ENCODE measurements at regions not wholly inside any gene's neighbourhood (a gene's known extent, or its start where the extent isn't known, plus 50 kb on each side); places are given as distances from the start of the nearest gene placed in this dataset.

DNA sequence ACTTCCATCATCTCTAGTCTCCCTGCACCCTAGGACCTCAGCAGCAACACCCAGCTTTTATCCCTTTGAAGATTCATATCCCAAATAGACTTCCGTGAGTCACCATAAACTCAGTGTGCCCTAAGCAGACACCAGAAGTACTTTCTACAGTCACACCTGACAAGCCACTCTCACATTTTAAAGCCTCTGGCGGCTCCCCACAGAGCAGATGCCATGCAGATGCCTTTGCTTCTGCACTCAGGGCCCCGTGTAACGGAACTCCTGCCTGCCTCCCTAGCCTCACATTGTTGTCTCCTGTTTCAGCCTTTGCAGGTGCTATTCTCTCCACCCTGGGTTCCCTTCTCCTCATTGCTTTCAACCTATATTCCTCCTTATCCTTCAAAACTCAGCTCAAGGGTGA is 155.5 kb upstream of the SLC24A5 start:
- no peaks in the 10 kb centered on the region for H3K4me1 ChIP-seq (ENCODE audit: control insufficient read depth, insufficient read depth, low read length)
- DNase-seq (ENCODE audit: low read depth, low spot score), result no peak
- H3K27ac ChIP-seq (ENCODE audit: low read length), result no peak overlapping the region
- H3K27me3 ChIP-seq (ENCODE audit: control insufficient read depth, insufficient read depth, low read length), result no peaks in the 10 kb centered on the region
- no peaks in the 10 kb centered on the region for H3K36me3 ChIP-seq (ENCODE audit: control insufficient read depth, insufficient read depth, low read length)
- H3K9me3 ChIP-seq (ENCODE audit: control insufficient read depth, insufficient read depth, low read length), result no peaks in the 10 kb centered on the region
- WGBS (ENCODE audit: insufficient coverage, insufficient read length), result no CpG with 5 or more reads among the region's 4 CpGs
- no peak overlapping the region for H3K4me3 ChIP-seq (ENCODE audit: low read length)

DNA sequence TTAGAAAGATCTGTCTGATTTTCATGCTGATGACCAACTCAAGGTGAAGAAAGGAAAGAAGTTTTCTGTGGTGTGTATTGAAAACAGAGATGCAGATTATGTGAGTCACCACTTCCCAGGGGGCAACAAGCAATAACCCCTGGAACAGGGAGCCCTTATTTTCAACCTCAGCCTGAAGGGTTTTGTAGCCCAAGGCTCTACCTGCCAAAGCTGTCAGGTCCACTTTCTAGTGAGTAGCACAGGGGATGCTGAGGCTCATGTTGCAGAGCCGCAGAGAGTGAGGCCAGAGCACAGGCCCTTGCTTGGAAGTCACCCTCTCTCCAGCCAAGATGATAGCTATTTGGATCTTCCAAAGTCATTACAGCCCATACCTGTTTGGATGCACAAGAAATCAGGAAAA is 152.2 kb upstream of the SLC24A5 start:
- Histone ChIP-seq H3K27ac (ENCODE audit: low read length) (no peak overlapping the region), H3K4me3 (ENCODE audit: low read length) (no peak overlapping the region), H3K36me3 (ENCODE audit: control insufficient read depth, insufficient read depth, low read length) (no peaks in the 10 kb centered on the region), H3K27me3 (ENCODE audit: control insufficient read depth, insufficient read depth, low read length) (no peaks in the 10 kb centered on the region), H3K4me1 (ENCODE audit: control insufficient read depth, insufficient read depth, low read length) (no peaks in the 10 kb centered on the region), H3K9me3 (ENCODE audit: control insufficient read depth, insufficient read depth, low read length) (no peaks in the 10 kb centered on the region)
- DNase-seq (ENCODE audit: low read depth, low spot score), result no peak
- WGBS (ENCODE audit: insufficient coverage, insufficient read length), result no CpG with 5 or more reads among the region's 1 CpG

DNA sequence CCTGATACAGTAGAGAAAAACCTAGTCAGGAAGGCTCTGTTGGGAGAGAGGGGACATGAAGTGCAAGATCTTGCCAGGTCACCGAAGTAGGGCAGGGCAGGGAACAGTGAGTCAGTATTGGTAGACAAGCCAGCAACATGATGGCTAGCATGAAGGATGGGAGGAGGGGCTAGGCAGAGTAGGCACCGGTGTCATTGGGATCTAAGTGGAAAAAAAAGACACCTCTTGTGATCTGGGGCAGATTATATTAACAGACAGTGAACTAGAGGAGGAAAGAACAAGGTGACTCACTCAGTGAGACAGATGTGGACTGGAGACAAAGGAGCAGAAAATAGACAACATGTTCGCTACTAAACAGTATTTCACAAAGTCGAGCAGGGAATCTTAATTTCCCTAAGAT is 149.2 kb upstream of the SLC24A5 start:
- no peaks in the 10 kb centered on the region for H3K9me3 ChIP-seq (ENCODE audit: control insufficient read depth, insufficient read depth, low read length)
- no peaks in the 10 kb centered on the region for H3K36me3 ChIP-seq (ENCODE audit: control insufficient read depth, insufficient read depth, low read length)
- no peak overlapping the region for H3K4me3 ChIP-seq (ENCODE audit: low read length)
- no peaks in the 10 kb centered on the region for H3K27me3 ChIP-seq (ENCODE audit: control insufficient read depth, insufficient read depth, low read length)
- no CpG with 5 or more reads among the region's 4 CpGs for WGBS (ENCODE audit: insufficient coverage, insufficient read length)
- no peak for DNase-seq (ENCODE audit: low read depth, low spot score)
- H3K27ac ChIP-seq (ENCODE audit: low read length), result no peak overlapping the region
- no peaks in the 10 kb centered on the region for H3K4me1 ChIP-seq (ENCODE audit: control insufficient read depth, insufficient read depth, low read length)

DNA sequence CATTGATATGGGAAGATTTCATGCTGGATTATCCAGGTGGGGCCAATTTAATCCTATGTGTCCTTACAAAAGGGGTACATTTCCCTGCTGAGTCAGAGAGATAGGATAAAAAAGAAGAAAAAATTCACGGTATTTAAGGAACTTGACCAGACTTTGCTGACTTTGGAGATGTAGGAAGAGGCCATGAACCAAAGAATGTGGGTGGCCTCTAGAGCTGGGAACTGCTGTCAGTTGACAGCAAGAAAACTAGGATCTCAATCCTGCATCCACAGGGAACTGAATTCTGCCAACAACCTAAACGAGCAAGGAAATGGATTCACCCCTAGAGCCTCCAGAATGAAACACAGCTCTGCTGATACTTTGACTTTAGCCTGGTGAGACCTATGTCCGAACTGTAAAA is 148.1 kb upstream of the SLC24A5 start:
- no peaks in the 10 kb centered on the region for H3K27me3 ChIP-seq (ENCODE audit: control insufficient read depth, insufficient read depth, low read length)
- H3K27ac ChIP-seq (ENCODE audit: low read length), result no peak overlapping the region
- no peaks in the 10 kb centered on the region for H3K36me3 ChIP-seq (ENCODE audit: control insufficient read depth, insufficient read depth, low read length)
- no peaks in the 10 kb centered on the region for H3K4me1 ChIP-seq (ENCODE audit: control insufficient read depth, insufficient read depth, low read length)
- no peak overlapping the region for H3K4me3 ChIP-seq (ENCODE audit: low read length)
- WGBS (ENCODE audit: insufficient coverage, insufficient read length), result no CpG with 5 or more reads among the region's 3 CpGs
- no peak for DNase-seq (ENCODE audit: low read depth, low spot score)
- H3K9me3 ChIP-seq (ENCODE audit: control insufficient read depth, insufficient read depth, low read length), result no peaks in the 10 kb centered on the region

DNA sequence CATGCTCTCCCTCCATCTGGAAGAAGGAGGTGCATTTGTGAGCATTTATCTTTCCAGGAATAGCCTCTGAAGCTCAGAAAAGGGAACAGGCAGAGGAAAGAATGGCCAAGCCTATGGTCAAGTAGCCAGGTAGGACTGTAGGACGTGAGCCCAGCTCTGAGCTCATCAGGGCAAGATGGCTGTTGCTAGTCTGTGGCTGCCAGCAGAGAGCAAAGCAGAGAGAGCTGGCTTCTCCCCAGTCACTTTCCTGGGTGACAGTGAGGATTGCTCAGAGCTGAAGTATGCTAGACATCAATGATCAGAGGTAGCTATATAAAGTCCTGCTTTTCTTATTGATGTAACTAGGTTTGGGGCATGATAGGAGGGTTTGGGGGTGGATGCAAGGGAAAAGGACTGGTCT is 146.1 kb upstream of the SLC24A5 start:
- H3K27me3 ChIP-seq (ENCODE audit: control insufficient read depth, insufficient read depth, low read length), result no peaks in the 10 kb centered on the region
- H3K4me3 ChIP-seq (ENCODE audit: low read length), result no peak overlapping the region
- H3K4me1 ChIP-seq (ENCODE audit: control insufficient read depth, insufficient read depth, low read length), result no peaks in the 10 kb centered on the region
- H3K9me3 ChIP-seq (ENCODE audit: control insufficient read depth, insufficient read depth, low read length), result no peaks in the 10 kb centered on the region
- no peak for DNase-seq (ENCODE audit: low read depth, low spot score)
- WGBS (ENCODE audit: insufficient coverage, insufficient read length), result no CpG with 5 or more reads among the region's 1 CpG
- H3K27ac ChIP-seq (ENCODE audit: low read length), result no peak overlapping the region
- no peaks in the 10 kb centered on the region for H3K36me3 ChIP-seq (ENCODE audit: control insufficient read depth, insufficient read depth, low read length)

DNA sequence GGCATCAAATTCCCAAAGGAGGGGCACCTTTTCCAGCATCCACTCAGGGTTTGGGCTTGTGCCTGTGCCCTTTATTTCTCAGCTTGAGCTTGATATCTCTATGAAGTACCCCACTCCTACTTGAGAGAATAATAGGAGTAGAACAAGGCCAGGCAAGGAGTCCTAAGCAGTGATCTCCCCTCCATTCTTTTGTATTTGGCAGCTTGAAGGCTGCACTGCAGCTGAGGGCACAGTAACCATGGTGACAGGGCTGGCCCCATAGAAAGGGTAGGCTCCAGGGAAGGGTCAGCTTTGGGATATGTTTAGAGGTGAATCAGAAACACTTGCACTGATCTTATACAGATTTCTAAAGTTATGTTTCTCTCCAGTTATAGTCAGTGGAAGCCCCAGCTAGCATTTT is 145.4 kb upstream of the SLC24A5 start:
- H3K4me3 ChIP-seq (ENCODE audit: low read length), result no peak overlapping the region
- no peaks in the 10 kb centered on the region for H3K36me3 ChIP-seq (ENCODE audit: control insufficient read depth, insufficient read depth, low read length)
- DNase-seq (ENCODE audit: low read depth, low spot score), result no peak
- H3K4me1 ChIP-seq (ENCODE audit: control insufficient read depth, insufficient read depth, low read length), result no peaks in the 10 kb centered on the region
- no peaks in the 10 kb centered on the region for H3K9me3 ChIP-seq (ENCODE audit: control insufficient read depth, insufficient read depth, low read length)
- H3K27ac ChIP-seq (ENCODE audit: low read length), result no peak overlapping the region
- no peaks in the 10 kb centered on the region for H3K27me3 ChIP-seq (ENCODE audit: control insufficient read depth, insufficient read depth, low read length)

DNA sequence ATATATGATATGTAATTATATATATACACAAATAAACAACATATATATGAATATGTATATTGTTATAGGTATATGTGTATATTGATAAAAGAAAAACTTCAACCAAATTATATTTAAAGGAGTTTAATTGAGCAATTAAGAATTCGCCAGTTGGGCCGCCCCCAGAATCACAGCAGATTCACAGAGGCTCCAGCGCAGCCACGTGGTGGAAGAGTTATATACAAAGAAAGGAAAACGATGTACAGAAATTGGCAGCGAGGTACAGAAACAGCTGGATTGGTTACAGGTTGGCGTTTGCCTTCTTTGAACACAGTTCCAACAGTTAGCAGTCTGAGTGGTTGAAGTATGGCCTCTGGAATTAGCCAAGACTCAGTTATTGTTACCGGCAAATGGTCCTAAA is 137.3 kb upstream of the SLC24A5 start:
- Histone ChIP-seq H3K27me3 (ENCODE audit: control insufficient read depth, insufficient read depth, low read length) (no peaks in the 10 kb centered on the region), H3K4me1 (ENCODE audit: control insufficient read depth, insufficient read depth, low read length) (no peaks in the 10 kb centered on the region), H3K27ac (ENCODE audit: low read length) (no peak overlapping the region), H3K9me3 (ENCODE audit: control insufficient read depth, insufficient read depth, low read length) (no peaks in the 10 kb centered on the region), H3K36me3 (ENCODE audit: control insufficient read depth, insufficient read depth, low read length) (no peaks in the 10 kb centered on the region), H3K4me3 (ENCODE audit: low read length) (no peak overlapping the region)
- no CpG with 5 or more reads among the region's 8 CpGs for WGBS (ENCODE audit: insufficient coverage, insufficient read length)
- DNase-seq (ENCODE audit: low read depth, low spot score), result no peak

DNA sequence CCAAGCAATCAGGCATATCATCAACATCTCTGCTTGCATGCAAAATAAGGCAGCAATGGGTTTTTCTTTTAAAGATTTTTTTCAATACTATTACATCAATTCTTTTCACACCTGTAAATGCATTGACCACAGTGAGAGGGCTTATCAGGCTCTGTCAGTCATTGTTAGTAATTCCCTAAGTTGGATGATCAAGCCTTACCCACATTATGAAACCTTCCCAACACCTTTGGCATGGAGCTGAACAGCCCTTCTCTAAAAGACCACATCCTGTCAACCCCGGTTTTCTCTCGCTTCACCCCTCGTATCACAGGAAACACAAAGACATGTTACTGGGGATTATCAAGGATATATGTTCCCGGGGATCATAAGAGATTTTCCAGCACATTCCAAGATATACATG is 135.2 kb upstream of the SLC24A5 start:
- Histone ChIP-seq H3K9me3 (ENCODE audit: control insufficient read depth, insufficient read depth, low read length) (no peaks in the 10 kb centered on the region), H3K4me1 (ENCODE audit: control insufficient read depth, insufficient read depth, low read length) (no peaks in the 10 kb centered on the region), H3K27ac (ENCODE audit: low read length) (no peak overlapping the region), H3K4me3 (ENCODE audit: low read length) (no peak overlapping the region), H3K27me3 (ENCODE audit: control insufficient read depth, insufficient read depth, low read length) (no peaks in the 10 kb centered on the region), H3K36me3 (ENCODE audit: control insufficient read depth, insufficient read depth, low read length) (no peaks in the 10 kb centered on the region)
- no peak for DNase-seq (ENCODE audit: low read depth, low spot score)
- WGBS (ENCODE audit: insufficient coverage, insufficient read length), result no CpG with 5 or more reads among the region's 4 CpGs

DNA sequence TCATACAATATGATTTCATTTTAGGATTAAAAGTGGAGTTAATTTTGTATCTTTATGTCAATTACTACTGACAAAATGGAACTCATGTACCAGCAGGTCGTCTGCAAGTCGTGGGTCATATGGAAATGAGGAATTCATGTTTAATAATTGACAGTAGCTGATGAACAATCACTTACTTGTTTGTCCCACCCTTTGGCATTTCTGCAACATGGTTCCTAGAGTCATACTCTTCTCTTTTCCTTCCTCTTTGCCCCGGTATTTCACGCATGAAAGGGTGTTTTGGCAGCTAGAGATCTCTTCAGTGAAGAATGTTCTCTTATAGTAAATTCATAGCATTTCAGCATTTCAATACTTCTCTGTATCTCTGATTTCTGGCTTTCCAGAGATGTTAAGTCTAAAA is 133.3 kb upstream of the SLC24A5 start:
- Histone ChIP-seq H3K27me3 (ENCODE audit: control insufficient read depth, insufficient read depth, low read length) (no peaks in the 10 kb centered on the region), H3K4me1 (ENCODE audit: control insufficient read depth, insufficient read depth, low read length) (no peaks in the 10 kb centered on the region), H3K9me3 (ENCODE audit: control insufficient read depth, insufficient read depth, low read length) (no peaks in the 10 kb centered on the region), H3K36me3 (ENCODE audit: control insufficient read depth, insufficient read depth, low read length) (no peaks in the 10 kb centered on the region), H3K4me3 (ENCODE audit: low read length) (no peak overlapping the region), H3K27ac (ENCODE audit: low read length) (no peak overlapping the region)
- DNase-seq (ENCODE audit: low read depth, low spot score), result no peak
- no CpG with 5 or more reads among the region's 4 CpGs for WGBS (ENCODE audit: insufficient coverage, insufficient read length)

DNA sequence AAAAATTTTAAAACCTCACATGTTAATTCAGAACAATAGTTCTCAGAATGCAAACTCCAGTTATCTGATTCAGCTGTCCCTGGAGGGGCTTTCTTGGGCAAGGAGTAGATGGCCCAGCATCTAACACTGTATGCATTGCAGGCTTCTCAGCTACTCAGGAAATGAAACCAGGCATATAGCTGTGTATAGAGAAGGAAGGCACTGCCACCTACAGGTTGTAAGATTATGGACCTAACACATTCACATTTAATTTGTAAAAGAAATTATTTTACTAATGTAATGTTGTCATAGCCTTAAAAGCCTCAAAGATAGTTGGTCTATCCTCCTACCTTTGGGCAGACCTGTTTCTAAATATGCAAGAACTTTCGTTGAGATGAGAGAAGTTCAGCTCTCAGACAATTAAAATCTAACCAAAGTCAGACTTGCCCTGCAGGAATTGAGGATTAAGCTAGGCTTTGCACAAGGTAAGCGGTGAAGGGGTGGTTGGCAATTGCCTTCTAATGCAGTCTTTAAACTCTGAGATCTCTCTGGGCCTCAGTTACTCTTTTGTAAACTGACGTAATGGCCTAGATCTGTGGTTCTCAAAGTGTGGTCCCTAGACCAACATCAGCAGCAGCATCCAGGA is 132.8 kb upstream of the SLC24A5 start:
- no CpG with 5 or more reads among the region's 3 CpGs for WGBS (ENCODE audit: insufficient coverage, insufficient read length)
- no peak for DNase-seq (ENCODE audit: low read depth, low spot score)

DNA sequence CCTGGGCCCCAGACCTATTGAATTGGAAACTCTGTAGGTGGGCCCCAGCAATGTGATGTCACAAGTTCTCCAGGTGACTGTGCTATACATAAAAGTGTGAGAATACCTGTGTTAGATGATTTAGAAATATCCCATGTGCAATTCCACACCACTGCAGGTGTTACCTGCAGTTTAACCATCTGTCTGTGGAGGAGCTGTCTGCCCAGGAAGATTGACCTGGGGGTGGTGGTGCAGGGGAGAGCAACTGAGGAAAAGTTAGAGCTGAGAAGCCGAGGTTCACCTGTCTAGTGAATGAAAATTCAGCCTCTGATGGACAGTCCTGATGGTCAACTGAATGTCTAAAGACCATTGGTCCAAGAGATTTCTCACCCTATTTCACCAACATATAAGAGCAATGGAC is 132.2 kb upstream of the SLC24A5 start:
- no peak for DNase-seq (ENCODE audit: low read depth, low spot score)
- Histone ChIP-seq H3K4me1 (ENCODE audit: control insufficient read depth, insufficient read depth, low read length) (no peaks in the 10 kb centered on the region), H3K27me3 (ENCODE audit: control insufficient read depth, insufficient read depth, low read length) (no peaks in the 10 kb centered on the region), H3K9me3 (ENCODE audit: control insufficient read depth, insufficient read depth, low read length) (no peaks in the 10 kb centered on the region), H3K36me3 (ENCODE audit: control insufficient read depth, insufficient read depth, low read length) (no peaks in the 10 kb centered on the region), H3K27ac (ENCODE audit: low read length) (no peak overlapping the region), H3K4me3 (ENCODE audit: low read length) (no peak overlapping the region)
- WGBS (ENCODE audit: insufficient coverage, insufficient read length), result no CpG with 5 or more reads among the region's 1 CpG

More for the DNA sequence above, 132.8 kb upstream of the SLC24A5 start:
- Histone ChIP-seq H3K27me3 (ENCODE audit: control insufficient read depth, insufficient read depth, low read length) (no peaks in the 10 kb centered on the region), H3K9me3 (ENCODE audit: control insufficient read depth, insufficient read depth, low read length) (no peaks in the 10 kb centered on the region), H3K27ac (ENCODE audit: low read length) (no peak overlapping the region), H3K4me3 (ENCODE audit: low read length) (no peak overlapping the region), H3K36me3 (ENCODE audit: control insufficient read depth, insufficient read depth, low read length) (no peaks in the 10 kb centered on the region), H3K4me1 (ENCODE audit: control insufficient read depth, insufficient read depth, low read length) (no peaks in the 10 kb centered on the region)

Measured in iPS DF 6.9 (cell line).